ENCODE measurements at regions not wholly inside any gene's neighbourhood (a gene's known extent, or its start where the extent isn't known, plus 50 kb on each side); places are given as distances from the start of the nearest gene placed in this dataset.

DNA sequence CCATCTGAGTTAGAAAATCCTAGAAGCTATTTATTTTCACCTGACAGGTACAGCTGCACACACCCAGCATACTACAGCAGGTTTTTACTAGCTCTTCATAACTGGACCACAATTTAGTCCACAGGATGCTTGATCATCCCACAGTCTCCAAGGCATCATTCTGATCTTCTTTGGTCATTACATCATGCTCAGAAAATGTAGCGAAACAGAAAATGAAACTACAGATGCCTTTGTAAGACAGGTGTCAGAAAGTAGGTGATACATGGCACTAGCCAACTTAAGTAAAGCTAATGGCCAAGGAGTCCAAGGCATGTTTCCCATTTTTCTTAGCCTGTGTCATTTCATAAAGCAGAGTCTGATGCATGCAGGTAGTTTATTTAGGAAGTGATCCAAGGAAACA lies 102.3 kb downstream of the HTR1B start:
- 8% methylated on average over 1 of the region's 1 CpG for WGBS (ENCODE audit: low lambda C conversion rate)
- intact Hi-C loops (cut with micrococcal nuclease; ENCODE audit: unreplicated experiment): no loop called here

More for the DNA sequence above, 102.3 kb downstream of the HTR1B start:
- ChIA-PET CTCF (ENCODE audit: low intra/inter-chr PET ratio, low total read pairs) (no interaction called here), POLR2A (no interaction called here)
- H3K79me2 ChIP-seq (ENCODE audit: insufficient read depth, low read length): no peaks in the 10 kb centered on the region
- no peaks in the 10 kb centered on the region for H3K36me3 ChIP-seq (replicated peaks in 1 of 2; ENCODE audit: control insufficient read depth in 1 of 2, insufficient read depth in 2 of 2, low read length in 2 of 2)
- peaks cover 16% of the 10 kb centered on the region for H3K9me3 ChIP-seq (ENCODE audit: low read length)
- ATAC-seq (no peak), DNase-seq (ENCODE audit: low spot score) (no peak), FAIRE-seq (no peak)
- no peak overlapping the region for H3K9ac ChIP-seq (ENCODE audit: insufficient read depth, low read depth, low read length)
- H3K27me3 ChIP-seq (ENCODE audit: control insufficient read depth in 1 of 2, insufficient read depth in 2 of 2, low read length in 2 of 2): no peaks in the 10 kb centered on the region
- H2AFZ ChIP-seq (ENCODE audit: low read length): no peak overlapping the region
- H3K4me3 ChIP-seq (replicated peaks in 1 of 3; ENCODE audit: insufficient read depth in 1 of 3, low read depth in 2 of 3, low read length in 3 of 3): no peak overlapping the region
- no peak overlapping the region for H3K27ac ChIP-seq (ENCODE audit: extremely low read length, insufficient read depth, low read length)
- TF ChIP-seq PCBP2 (optimal IDR thresholded peaks at IDR 0.05; ENCODE audit: low read depth, low read length, poor library complexity, severe bottlenecking): no peak
- TF ChIP-seq MAZ (IDR thresholded peaks at IDR 0.05; ENCODE audit: borderline replicate concordance, low read depth, low read length): no peak
- no peak for TF ChIP-seq MAZ (CRISPR knock-in tag; IDR thresholded peaks at IDR 0.05; ENCODE audit: low read depth)
- no peak for TF ChIP-seq GPN1 (CRISPR knock-in tag; IDR thresholded peaks at IDR 0.05; ENCODE audit: borderline replicate concordance)
- no peak for TF ChIP-seq CBFB (CRISPR knock-in tag; IDR thresholded peaks at IDR 0.05)
- TF ChIP-seq, protein P1, sequence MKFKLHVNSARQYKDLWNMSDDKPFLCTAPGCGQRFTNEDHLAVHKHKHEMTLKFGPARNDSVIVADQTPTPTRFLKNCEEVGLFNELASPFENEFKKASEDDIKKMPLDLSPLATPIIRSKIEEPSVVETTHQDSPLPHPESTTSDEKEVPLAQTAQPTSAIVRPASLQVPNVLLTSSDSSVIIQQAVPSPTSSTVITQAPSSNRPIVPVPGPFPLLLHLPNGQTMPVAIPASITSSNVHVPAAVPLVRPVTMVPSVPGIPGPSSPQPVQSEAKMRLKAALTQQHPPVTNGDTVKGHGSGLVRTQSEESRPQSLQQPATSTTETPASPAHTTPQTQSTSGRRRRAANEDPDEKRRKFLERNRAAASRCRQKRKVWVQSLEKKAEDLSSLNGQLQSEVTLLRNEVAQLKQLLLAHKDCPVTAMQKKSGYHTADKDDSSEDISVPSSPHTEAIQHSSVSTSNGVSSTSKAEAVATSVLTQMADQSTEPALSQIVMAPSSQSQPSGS (CRISPR knock-in tag; IDR thresholded peaks at IDR 0.05): no peak
- no peak for TF ChIP-seq ZNF703 (CRISPR knock-in tag; IDR thresholded peaks at IDR 0.05; ENCODE audit: borderline replicate concordance)
- no peak for TF ChIP-seq TGIF2 (CRISPR knock-in tag; IDR thresholded peaks at IDR 0.05)
- TF ChIP-seq ZNF557 (CRISPR knock-in tag; IDR thresholded peaks at IDR 0.05): no peak
- no peak for TF ChIP-seq CEBPB (IDR thresholded peaks at IDR 0.05; ENCODE audit: borderline replicate concordance, low read depth, low read length)
- TF ChIP-seq ZNF777 (CRISPR knock-in tag; IDR thresholded peaks at IDR 0.05): no peak
- TF ChIP-seq KLF9 (CRISPR knock-in tag; IDR thresholded peaks at IDR 0.05; ENCODE audit: low read depth): no peak
- no peak for TF ChIP-seq EEA1 (CRISPR knock-in tag; IDR thresholded peaks at IDR 0.05; ENCODE audit: borderline replicate concordance)
- TF ChIP-seq ZBTB38 (CRISPR knock-in tag; IDR thresholded peaks at IDR 0.05): no peak
- TF ChIP-seq ADNP (CRISPR knock-in tag; IDR thresholded peaks at IDR 0.05): no peak
- no peak for TF ChIP-seq TARDBP (CRISPR knock-in tag; IDR thresholded peaks at IDR 0.05)
- TF ChIP-seq PRPF4 (IDR thresholded peaks at IDR 0.05; ENCODE audit: low read depth, low read length, poor library complexity, severe bottlenecking): no peak
- TF ChIP-seq HNF4A (CRISPR knock-in tag; IDR thresholded peaks at IDR 0.05): no peak
- TF ChIP-seq, protein P2, sequence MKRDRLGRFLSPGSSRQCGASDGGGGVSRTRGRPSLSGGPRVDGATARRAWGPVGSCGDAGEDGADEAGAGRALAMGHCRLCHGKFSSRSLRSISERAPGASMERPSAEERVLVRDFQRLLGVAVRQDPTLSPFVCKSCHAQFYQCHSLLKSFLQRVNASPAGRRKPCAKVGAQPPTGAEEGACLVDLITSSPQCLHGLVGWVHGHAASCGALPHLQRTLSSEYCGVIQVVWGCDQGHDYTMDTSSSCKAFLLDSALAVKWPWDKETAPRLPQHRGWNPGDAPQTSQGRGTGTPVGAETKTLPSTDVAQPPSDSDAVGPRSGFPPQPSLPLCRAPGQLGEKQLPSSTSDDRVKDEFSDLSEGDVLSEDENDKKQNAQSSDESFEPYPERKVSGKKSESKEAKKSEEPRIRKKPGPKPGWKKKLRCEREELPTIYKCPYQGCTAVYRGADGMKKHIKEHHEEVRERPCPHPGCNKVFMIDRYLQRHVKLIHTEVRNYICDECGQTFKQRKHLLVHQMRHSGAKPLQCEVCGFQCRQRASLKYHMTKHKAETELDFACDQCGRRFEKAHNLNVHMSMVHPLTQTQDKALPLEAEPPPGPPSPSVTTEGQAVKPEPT (CRISPR knock-in tag; IDR thresholded peaks at IDR 0.05; ENCODE audit: low read depth): no peak
- TF ChIP-seq CREB1 (IDR thresholded peaks at IDR 0.05): no peak
- TF ChIP-seq CREB1 (CRISPR knock-in tag; IDR thresholded peaks at IDR 0.05): no peak
- in situ Hi-C loops (cut with HindIII; ENCODE audit: extremely low pct_ligation_motif_present, low pct_unique_long_range_greater_than_20kb): no loop called here
- no peaks in the 10 kb centered on the region for H4K20me1 ChIP-seq (ENCODE audit: insufficient read depth, low read length)
- no peak overlapping the region for H3K4me2 ChIP-seq (ENCODE audit: low read depth, low read length)
- BruUV-seq (replicated peaks): no TSS peak
- no peaks in the 10 kb centered on the region for H3K4me1 ChIP-seq (ENCODE audit: insufficient read depth, low read length)

Measured in HepG2 (cell line).